NCI-H510A (cell line): ENCODE measurements at regions not wholly inside any gene's neighbourhood (a gene's known extent, or its start where the extent isn't known, plus 50 kb on each side); places are given as distances from the start of the nearest gene placed in this dataset.
"Not testable (repeated sequence)": the region's sequence is repeated elsewhere in the genome, so short reads cannot be mapped to it uniquely, and the experiment has no call there.

Source experiments
- DNase-seq: peaks from one replicate; lab custom pipeline; 2025; lab: John Stamatoyannopoulos, UW

DNA sequence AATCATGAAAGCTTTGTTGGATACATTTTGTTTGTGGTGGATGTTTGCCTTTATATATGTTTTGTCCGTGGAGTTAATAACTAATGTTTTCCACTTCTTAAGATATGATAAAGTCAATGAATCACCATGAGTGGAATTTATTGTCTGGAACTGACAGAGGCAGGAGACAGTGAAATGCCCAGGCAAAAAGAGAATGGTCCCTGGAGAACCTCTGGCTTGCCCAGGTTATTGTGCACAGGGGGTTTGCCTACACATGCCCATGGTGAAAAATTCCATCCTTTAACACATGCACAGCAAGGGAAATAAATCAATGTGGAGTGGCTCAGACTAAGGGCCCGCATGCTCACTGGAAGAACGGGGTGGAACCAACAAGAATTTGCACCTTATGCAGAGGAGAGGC, 964.3 kb upstream of the GRIA3 start:
- no peak for DNase-seq

DNA sequence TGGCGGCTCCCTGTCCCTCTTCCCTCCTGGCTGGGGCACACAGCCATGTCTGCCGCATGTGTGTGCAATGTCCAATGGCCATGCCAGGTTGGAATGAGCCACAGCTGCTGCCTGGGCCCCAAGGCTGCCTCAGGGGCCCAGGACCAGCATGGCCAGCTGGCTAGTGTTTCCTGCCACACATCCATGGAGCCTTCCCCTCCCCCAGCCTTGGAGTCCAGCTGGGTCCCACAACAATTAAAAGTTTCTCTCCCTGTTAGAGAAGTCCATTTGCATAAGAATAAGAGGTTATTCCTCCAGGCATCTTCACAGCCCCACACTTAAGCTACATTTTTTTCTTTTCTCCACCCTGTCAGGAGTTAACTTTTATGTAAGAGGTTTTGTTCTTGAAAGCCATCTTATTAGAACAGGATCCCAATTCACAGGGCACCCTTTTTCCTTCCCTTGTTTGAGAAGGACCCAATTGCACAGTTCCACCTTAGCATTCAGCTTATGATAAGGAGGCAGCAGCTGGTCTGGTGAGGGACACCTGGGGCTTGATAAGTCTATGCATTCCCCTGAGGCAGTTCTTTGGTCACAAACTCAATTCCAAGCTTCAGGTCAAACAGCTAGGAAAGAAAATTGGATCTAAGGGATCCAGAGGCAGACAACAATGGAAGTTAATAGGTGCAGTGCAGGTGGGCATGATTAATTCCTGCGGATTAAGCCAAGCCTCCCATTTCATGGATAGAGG, 963.3 kb upstream of the GRIA3 start:
- no peak for DNase-seq

DNA sequence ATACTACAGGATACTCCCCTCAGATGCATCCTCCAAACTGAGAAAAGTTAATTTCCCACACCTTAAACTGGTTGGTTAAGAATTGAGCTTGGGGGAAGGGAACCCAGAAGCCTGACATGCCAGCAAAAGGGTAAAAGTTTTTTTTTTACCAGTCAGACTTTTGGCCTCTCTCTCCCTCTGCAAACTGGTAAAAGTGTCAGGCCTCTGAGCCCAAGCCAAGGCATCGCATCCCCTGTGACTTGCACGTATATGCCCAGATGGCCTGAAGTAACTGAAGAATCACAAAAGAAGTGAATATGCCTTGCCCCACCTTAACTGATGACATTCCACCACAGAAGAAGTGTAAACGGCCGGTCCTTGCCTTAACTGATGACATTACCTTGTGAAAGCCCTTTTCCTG, 962.3 kb upstream of the GRIA3 start:
- DNase-seq: not testable (repeated sequence)

- DNase-seq: not testable (repeated sequence)
Measured at GRCh38 chrX:122224137-122224536, 959.9 kb upstream of the GRIA3 start.

- no peak for DNase-seq
Measured at GRCh38 chrX:122238801-122239200, 945.3 kb upstream of the GRIA3 start.

- DNase-seq: no peak
Measured at GRCh38 chrX:122241959-122242358, 942.1 kb upstream of the GRIA3 start.

DNA sequence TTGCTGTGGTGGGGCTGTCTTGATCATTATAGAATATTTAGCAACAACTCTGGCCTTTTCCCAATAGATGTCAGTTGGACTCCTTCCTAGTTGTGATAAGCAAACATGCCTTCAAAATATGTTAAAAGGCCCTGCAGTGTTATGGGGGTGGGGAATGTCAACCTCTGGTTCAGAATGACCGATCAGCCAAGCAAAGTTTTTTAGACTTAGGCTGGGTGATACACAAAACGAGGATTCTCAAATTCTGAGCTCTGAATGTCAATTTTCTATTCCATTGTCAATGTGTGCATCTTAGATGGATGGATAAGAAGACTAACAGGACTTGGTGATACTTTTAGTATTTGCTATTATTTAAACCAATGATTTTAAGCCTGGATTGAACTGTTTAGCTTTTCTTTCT, 940.0 kb upstream of the GRIA3 start:
- no peak for DNase-seq

GRCh38 chrX:122245175-122245574, 938.9 kb upstream of the GRIA3 start:
- no peak for DNase-seq

GRCh38 chrX:122245943-122246342, 938.1 kb upstream of the GRIA3 start:
- no peak for DNase-seq

DNA sequence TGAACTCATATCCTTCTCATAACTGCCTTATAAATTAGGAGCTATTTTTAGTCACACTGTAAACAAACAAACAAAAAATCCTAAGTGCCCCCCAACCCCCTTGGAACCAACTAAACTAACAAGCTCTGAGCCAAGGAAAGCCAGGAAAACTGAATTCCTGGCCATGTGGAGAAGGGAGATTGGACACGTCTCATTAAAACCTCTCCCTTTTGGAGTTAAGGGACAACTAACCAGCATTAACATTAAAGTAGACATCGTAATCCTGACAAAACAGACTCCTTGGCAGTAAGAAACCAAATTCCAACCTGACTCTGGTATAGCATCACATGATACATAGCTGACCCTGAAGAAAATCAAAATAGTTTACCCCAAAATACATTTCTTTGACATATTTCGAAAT, 937.1 kb upstream of the GRIA3 start:
- no peak for DNase-seq

- DNase-seq: no peak
Measured at GRCh38 chrX:122248681-122249080, 935.4 kb upstream of the GRIA3 start.

DNA sequence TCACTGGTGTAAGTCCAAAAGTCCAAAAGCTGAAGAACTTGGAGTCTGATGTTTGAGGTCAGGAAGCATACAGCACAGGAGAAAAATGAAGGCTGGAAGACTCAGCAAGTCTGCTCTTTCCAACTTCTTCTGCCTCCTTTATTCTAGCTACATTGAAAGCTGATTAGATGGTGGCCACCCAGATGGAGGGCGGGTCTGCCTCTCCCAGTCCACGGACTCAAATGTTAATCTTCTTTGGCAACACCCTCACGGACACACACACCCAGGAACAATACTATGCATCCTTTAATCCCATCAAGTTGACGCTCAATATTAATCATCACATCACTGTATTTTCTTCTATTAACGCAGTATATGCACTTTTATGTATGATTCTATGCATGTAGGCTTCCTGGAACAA, 931.6 kb upstream of the GRIA3 start:
- DNase-seq: no peak

DNA sequence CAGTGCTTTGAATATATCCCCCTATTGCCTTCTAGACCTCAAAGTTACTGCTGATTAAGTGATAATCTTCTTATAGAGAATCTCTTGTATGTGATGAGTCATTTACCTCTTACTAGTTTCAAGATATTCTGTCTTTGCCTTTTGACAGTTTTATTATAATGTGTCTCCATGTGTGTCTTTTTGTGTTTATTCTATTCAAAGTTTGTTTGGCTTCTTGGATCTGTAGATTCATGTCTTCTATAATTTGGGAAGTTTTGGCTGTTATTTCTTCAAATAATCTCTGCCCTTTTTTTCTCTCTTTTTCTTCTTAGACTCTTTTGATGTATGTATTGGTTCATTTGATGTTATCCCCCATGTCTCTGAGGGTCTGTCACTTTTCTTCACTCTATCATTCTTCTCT, 915.7 kb upstream of the GRIA3 start:
- no peak for DNase-seq

- DNase-seq: no peak
Measured at GRCh38 chrX:122269243-122269781, 914.8 kb upstream of the GRIA3 start.

- no peak for DNase-seq
Measured at GRCh38 chrX:122270809-122271494, 913.1 kb upstream of the GRIA3 start.

DNA sequence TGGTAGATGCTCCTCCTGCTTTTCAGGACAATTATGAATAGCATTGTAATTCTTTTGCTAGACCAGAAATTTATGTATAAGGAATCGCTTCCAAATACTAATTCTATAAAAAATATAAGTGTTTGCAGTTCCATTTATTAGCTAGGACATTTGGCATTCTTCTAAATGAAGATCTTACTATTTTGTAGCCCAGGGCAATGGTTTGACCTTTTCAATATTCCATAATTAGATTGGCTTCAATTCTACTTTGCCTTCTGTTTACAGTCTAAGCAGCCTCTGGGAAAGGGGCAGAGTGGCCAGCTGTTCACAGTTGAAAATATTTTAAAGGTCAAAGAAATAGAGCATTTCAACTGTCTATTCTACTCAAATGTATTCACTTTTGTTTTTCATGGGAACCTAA, 912.1 kb upstream of the GRIA3 start:
- DNase-seq: no peak

DNA sequence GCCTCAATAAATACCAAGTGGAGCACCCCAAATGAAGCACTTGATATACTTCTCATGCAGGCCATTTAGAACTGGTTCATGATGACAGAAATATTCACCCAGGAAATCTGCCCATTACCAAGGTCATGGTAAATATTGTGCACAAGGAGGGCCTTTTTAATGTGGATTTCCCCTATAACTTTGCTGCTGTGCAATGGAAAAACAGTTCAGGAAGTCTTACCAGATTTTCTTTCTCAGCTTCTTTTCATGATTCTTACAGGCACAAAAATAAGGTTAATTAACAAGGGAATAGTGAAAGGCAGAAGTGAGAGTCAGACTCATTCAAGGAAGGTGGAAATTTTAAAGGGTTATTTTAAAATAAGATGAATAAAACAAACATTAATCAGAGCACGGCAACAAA, 904.3 kb upstream of the GRIA3 start:
- no peak for DNase-seq

GRCh38 chrX:122299822-122300221, 884.3 kb upstream of the GRIA3 start:
- not testable (repeated sequence) for DNase-seq

GRCh38 chrX:122301491-122301890, 882.6 kb upstream of the GRIA3 start:
- no peak for DNase-seq

DNA sequence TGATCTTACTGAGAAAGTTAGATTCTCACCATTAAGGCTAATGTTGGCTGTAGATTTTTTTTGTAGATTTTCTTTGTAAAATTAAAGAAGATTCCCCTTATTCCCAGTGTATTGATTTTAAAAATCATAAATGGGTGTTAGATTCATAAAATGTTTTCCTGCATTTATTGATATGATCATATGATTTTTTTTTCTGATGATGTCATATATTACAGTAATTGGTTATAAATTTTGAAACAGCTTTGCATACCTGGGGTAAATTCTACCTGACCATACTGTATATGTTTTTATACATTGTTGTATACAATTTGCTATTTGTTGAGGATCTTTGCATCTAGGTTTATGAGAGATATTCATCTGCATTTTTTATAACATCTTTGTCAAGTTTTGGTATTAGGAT, 880.3 kb upstream of the GRIA3 start:
- DNase-seq: no peak

GRCh38 chrX:122344816-122345215, 839.3 kb upstream of the GRIA3 start:
- no peak for DNase-seq

DNA sequence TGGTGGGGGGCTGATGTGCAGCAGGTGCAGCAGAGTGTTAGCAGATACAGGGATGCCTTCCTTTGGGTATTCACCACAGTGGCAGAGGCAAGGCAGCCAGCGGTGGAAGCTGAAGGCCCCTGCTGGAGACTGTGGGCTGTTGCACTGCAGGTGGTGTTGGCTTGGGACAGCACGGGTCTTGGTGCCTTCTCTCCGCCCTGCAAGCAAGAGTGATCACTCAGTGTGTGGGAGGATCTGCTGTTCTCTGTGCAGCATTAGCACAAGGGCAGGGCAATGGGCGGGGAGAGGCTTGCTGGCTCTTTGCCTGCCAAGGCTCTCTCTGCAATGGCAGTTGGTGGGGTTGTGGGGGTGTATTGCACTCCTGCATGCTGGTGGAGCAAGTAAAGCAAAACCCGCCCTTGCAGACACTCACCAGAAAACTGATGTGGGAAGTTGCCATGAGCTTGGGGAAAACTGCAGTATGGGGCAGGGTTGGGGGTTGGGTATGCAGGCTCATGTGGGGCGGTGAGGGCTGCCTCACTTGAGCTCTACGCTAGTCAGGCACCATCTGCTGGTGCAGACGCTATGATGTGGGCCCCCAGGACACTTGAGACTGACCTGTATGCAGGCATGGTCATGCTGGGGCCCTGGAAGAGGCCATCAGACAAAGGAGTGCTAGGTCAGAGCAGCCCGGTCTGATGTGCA, 820.8 kb upstream of the GRIA3 start:
- DNase-seq: no peak

DNA sequence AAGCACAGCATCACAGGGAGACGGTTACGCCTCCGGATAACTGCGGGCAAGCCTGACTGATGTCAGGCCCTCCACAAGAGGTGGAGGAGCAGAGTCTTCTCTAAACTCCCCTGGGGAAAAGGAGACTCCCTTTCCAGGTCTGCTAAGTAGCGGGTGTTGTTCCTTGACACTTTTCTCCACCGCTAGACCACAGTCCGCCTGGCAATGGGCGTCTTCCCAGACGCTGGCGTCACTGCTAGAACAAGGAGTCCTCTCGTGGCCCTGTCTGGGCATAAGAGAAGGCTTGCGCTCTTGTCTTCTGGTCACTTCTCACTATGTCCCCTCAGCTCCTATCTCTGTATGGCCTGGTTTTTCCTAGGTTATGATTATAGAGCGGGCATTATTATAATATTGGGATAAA, 808.5 kb upstream of the GRIA3 start:
- DNase-seq: not testable (repeated sequence)
